HFF-Myc (cell line): ENCODE measurements at regions not wholly inside any gene's neighbourhood (a gene's known extent, or its start where the extent isn't known, plus 50 kb on each side); places are given as distances from the start of the nearest gene placed in this dataset.

Experiments used
- DNase-seq: peaks from one replicate; pipeline ENCODE4 v3.0.0-alpha.2; 2011; ENCODE audit warnings: low read depth; ENCODE audit errors: extremely low read depth
- H3K4me3 ChIP-seq: replicated peaks from 2 replicates; pipeline ENCODE4 v1.5.1; 2011; ENCODE audit warnings: low read depth, mild to moderate bottlenecking, control low read depth, low read length
- TF ChIP-seq, protein P1 (sequence below): IDR thresholded peaks from 2 replicates; pipeline ENCODE4 v1.5.1; 2012; ENCODE audit warnings: mild to moderate bottlenecking, low read depth, low read length, control low read depth; ENCODE audit errors: missing control alignments

DNA sequence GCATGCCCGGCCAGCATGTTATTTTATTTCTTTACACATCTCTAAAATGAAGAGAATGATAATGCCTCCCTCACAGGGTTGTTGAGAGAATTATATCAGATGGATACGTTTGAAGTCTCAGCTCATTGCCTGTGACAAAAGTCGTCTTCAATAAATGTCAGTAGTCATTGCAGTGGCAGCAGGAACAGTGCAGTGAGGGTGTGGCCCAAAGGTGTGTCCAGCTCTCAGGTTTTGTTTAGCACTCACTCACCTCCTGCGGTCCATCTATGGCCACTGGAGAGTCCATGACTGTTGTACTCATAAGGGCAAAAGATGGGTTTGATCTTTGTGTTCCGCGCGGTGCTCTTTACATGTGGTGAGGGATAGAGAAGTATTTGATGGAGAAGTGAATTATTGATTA is 77.2 kb upstream of the TIAM2 start:
- no peak overlapping the region for H3K4me3 ChIP-seq
- DNase-seq: no peak
- TF ChIP-seq, protein P1, sequence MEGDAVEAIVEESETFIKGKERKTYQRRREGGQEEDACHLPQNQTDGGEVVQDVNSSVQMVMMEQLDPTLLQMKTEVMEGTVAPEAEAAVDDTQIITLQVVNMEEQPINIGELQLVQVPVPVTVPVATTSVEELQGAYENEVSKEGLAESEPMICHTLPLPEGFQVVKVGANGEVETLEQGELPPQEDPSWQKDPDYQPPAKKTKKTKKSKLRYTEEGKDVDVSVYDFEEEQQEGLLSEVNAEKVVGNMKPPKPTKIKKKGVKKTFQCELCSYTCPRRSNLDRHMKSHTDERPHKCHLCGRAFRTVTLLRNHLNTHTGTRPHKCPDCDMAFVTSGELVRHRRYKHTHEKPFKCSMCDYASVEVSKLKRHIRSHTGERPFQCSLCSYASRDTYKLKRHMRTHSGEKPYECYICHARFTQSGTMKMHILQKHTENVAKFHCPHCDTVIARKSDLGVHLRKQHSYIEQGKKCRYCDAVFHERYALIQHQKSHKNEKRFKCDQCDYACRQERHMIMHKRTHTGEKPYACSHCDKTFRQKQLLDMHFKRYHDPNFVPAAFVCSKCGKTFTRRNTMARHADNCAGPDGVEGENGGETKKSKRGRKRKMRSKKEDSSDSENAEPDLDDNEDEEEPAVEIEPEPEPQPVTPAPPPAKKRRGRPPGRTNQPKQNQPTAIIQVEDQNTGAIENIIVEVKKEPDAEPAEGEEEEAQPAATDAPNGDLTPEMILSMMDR: no peak

DNA sequence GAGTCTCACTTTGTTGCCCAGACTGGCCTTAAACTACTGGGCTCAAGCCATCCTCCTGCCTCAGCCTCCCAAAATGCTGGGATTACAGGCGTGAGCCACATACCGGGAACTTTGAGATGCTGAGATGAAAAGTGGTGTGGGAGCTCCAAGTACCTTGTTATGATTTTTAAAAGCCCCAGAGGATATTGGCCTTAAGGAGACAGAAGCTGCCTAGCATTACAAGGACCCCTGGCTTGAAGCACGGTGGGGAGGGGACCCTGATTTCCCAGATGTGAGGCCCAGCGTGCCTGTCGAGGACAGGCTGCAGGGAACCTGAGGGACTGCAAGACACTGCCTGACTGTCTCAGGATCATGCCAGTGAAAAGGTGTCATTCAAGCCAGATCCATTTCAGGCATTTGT is 75.3 kb upstream of the TIAM2 start:
- no peak overlapping the region for H3K4me3 ChIP-seq
- TF ChIP-seq, protein P1: no peak
- no peak for DNase-seq

DNA sequence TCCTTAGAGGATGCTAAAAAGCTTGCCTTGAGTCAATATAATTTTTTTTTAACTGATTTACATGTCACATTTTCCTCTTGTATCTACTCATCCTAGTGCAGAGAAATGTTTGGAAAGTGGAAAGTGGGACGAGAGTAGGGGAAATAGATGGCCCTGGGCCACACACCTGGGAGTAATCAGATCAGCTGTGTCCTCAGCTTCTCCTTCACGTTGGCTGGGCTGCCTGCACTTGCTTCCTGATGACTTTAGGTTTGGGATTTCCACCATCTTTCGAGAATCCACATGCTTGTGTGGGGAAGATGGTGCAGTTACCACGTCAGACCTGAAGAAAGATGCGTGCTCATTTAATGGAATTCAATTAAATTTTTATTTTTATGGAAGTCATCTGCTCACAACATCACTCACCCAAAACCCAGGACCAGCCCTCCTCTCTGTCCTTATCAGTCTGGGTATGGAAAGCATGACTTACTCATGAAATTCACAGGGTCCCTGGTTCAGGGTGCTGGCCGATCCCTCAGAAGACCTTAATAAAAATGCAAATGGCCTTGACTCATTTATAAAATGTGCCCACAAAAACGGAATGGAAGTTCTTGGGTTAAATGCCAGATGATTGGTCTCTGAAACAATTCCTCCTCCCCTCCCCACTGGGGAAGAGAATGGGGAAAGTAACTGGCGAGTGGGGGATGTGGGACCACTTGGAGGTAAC is 74.5 kb upstream of the TIAM2 start:
- DNase-seq: no peak
- TF ChIP-seq, protein P1: no peak
- no peak overlapping the region for H3K4me3 ChIP-seq

DNA sequence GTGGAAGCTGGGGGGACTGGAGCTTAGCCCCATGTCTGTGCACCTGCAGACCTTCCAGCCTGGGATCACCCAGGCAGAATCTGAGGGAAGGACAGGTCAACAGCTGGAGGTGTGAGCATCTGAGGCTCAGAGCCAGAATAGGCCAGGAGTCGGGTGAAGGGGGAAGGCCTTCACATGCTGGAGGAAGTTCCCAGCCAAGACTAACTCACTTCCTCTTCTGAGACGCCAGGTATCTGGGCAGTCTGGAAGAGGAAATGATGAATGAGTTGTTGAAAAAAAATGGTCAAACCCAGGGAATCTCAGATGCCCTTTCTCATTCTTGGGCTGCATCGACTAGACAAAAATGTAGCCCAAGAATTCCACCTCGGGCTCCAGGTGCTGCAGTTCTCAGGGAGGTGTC is 73.6 kb upstream of the TIAM2 start:
- H3K4me3 ChIP-seq: no peak overlapping the region
- TF ChIP-seq, protein P1: no peak
- DNase-seq: no peak

DNA sequence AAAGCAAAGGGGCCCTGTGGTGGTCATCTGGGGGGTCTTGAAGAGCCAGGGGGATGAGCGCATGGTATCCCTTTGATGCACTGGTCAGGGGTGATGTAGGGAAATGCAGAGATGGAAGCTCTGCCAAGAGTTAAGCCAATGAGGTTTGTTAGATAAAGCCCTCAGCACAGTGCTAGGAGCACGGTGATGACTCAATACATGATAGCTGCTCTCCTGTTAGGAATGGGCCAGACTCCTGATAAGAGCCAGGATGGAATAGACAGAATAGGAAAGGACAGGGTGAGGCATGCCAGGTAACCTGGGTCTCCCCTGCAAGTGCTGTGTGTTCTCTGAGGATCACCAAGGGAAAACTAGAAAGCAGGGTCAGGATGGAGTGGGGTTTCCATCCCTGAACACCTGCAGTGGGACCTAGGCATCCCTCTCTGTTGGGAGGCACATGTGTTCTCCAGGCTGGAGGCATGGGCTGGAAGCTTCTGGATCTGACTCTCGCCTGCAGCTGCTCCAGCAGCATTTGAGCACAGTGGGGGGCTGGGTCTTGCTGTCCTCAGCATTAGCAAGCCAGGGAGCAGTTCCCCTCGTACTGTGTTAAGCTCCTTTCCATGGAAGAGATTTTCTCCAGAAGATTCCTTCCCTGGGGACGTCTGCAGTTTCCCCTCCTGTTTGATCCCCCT is 71.8 kb upstream of the TIAM2 start:
- H3K4me3 ChIP-seq: no peak overlapping the region
- TF ChIP-seq, protein P1: no peak
- no peak for DNase-seq

GRCh38 chr6:154925130-154925529 is 70.0 kb upstream of the TIAM2 start:
- TF ChIP-seq, protein P1: no peak
- H3K4me3 ChIP-seq: no peak overlapping the region
- DNase-seq: no peak
